ENCODE measurements at regions not wholly inside any gene's neighbourhood (a gene's known extent, or its start where the extent isn't known, plus 50 kb on each side); places are given as distances from the start of the nearest gene placed in this dataset.

DNA sequence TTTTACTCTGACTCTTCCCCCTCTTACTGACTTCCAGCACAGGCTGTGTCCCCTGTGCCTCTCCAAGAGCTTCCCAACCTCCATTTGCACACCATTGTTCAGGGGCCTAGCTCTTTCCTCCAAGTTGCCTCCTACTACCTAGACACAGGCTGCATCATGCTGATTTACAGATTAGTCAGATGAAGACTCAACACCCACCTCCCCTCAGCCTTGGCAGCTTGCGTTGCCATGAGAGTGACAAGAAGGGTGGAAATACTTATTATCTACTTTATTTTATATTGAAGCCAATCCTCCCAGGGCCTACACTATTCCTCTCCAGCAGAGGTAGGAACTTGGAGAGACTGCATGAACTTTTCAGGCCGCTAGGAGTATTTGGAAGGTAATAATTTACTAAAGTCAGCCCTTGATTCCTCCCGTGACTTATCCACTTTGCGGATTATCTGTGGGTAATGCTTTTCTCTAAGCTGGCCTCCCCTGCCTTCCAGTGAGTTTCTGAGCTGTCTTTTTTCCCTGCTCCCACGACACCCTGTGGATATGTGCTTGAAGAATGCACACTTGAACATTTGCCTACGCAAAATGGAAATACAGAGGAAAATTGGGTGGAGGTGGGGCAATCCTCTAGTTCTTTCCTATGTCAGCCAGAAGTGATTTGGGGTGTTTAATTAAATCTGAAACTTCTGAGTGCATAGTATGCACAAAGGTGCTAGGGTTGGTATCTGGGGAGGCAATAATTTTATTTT, 74.1 kb upstream of the TMEM164 start:
- FAIRE-seq (no peak), ATAC-seq (no peak), DNase-seq (ENCODE audit: low read depth, low spot score) (no peak)
- POLR2A ChIA-PET: interaction anchor here (0.6 kb wide), 1 partner anchor 28 kb away, joined by 4 read pairs; no protein-coding TSS in a partner anchor
- 37% methylated on average over 6 of the region's 6 CpGs for WGBS (ENCODE audit: insufficient coverage, insufficient replicate concordance, low lambda C conversion rate, missing lambda C conversion rate)
- Histone ChIP-seq H3K79me2 (ENCODE audit: control insufficient read depth, insufficient read depth, low read length) (no peaks in the 10 kb centered on the region), H4K20me1 (ENCODE audit: control insufficient read depth, insufficient read depth) (no peaks in the 10 kb centered on the region), H2AFZ (ENCODE audit: control insufficient read depth, low read depth, low read length) (no peak overlapping the region), H3K36me3 (ENCODE audit: control insufficient read depth in 2 of 2, insufficient read depth in 2 of 2, low read length in 1 of 2) (no peaks in the 10 kb centered on the region), H3K4me2 (ENCODE audit: control insufficient read depth, insufficient read depth) (no peak overlapping the region), H3K4me1 (ENCODE audit: control insufficient read depth, insufficient read depth, low read length) (peaks cover 5% of the 10 kb centered on the region), H3K4me3 (no peak overlapping the region), H3K27ac (ENCODE audit: control insufficient read depth, insufficient read depth) (no peak overlapping the region), H3K27me3 (replicated peaks in 1 of 2; ENCODE audit: control insufficient read depth in 2 of 2, insufficient read depth in 2 of 2, low read length in 1 of 2) (no peaks in the 10 kb centered on the region), H3K9ac (ENCODE audit: control insufficient read depth, insufficient read depth, low read length) (no peak overlapping the region), H3K9me3 (replicated peaks; ENCODE audit: control insufficient read depth, insufficient read depth, low read length) (no peaks in the 10 kb centered on the region)
- no TSS peak for BruUV-seq (replicated peaks)
- SMC1A ChIA-PET (ENCODE audit: uncharacterized antibody, unreplicated experiment): no interaction called here
- TF ChIP-seq GATAD2B (conservative IDR thresholded peaks at IDR 0.05; ENCODE audit: low read depth) (no peak), RUNX3 (IDR thresholded peaks at IDR 0.05; ENCODE audit: low read length) (no peak), PAX8 (IDR thresholded peaks at IDR 0.05) (no peak), IKZF1 (conservative IDR thresholded peaks at IDR 0.05) (no peak), YY1 (IDR thresholded peaks at IDR 0.05; ENCODE audit: low read depth, low read length) (no peak), JUND (IDR thresholded peaks at IDR 0.05; ENCODE audit: low read depth, low read length) (no peak), EGR1 (IDR thresholded peaks at IDR 0.05; ENCODE audit: borderline replicate concordance in 1 of 2, low read depth in 2 of 2, low read length in 2 of 2) (no peak), NFYA (IDR thresholded peaks at IDR 0.05; ENCODE audit: borderline replicate concordance, low read depth, low read length) (no peak), KDM1A (IDR thresholded peaks at IDR 0.05; ENCODE audit: borderline replicate concordance) (no peak), SPI1 (IDR thresholded peaks at IDR 0.05; ENCODE audit: borderline replicate concordance, insufficient read depth, low read depth, low read length) (no peak), STAT1 (conservative IDR thresholded peaks at IDR 0.05) (no peak), RB1 (IDR thresholded peaks at IDR 0.05; ENCODE audit: borderline replicate concordance) (no peak), HDAC6 (IDR thresholded peaks at IDR 0.05; ENCODE audit: unreplicated experiment) (no peak), BCL11A (IDR thresholded peaks at IDR 0.05; ENCODE audit: low read depth, low read length) (no peak), POLR2A (IDR thresholded peaks at IDR 0.05; ENCODE audit: low read depth, low read length) (no peak)
- TF ChIP-seq, protein P1, sequence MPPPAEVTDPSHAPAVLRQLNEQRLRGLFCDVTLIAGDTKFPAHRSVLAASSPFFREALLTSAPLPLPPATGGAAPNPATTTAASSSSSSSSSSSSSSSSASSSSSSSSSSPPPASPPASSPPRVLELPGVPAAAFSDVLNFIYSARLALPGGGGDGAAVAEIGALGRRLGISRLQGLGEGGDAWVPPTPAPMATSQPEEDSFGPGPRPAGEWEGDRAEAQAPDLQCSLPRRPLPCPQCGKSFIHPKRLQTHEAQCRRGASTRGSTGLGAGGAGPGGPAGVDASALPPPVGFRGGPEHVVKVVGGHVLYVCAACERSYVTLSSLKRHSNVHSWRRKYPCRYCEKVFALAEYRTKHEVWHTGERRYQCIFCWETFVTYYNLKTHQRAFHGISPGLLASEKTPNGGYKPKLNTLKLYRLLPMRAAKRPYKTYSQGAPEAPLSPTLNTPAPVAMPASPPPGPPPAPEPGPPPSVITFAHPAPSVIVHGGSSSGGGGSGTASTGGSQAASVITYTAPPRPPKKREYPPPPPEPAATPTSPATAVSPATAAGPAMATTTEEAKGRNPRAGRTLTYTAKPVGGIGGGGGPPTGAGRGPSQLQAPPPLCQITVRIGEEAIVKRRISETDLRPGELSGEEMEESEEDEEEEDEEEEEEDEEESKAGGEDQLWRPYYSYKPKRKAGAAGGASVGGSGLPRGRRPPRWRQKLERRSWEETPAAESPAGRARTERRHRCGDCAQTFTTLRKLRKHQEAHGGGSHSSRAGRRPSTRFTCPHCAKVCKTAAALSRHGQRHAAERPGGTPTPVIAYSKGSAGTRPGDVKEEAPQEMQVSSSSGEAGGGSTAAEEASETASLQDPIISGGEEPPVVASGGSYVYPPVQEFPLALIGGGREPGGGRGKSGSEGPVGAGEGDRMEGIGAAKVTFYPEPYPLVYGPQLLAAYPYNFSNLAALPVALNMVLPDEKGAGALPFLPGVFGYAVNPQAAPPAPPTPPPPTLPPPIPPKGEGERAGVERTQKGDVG (CRISPR knock-in tag; IDR thresholded peaks at IDR 0.05): no peak
- in situ Hi-C loops (cut with MboI) (no loop called here), intact Hi-C loops (cut with micrococcal nuclease; ENCODE audit: unreplicated experiment) (no loop called here)
- CTCF ChIA-PET: interaction anchor here (1.5 kb wide), 1 partner anchor 218 kb away, joined by 4 read pairs; no protein-coding TSS in a partner anchor
- RAD21 ChIA-PET (ENCODE audit: unreplicated experiment): no interaction called here
